ENCODE measurements at regions not wholly inside any gene's neighbourhood (a gene's known extent, or its start where the extent isn't known, plus 50 kb on each side); places are given as distances from the start of the nearest gene placed in this dataset.

DNA sequence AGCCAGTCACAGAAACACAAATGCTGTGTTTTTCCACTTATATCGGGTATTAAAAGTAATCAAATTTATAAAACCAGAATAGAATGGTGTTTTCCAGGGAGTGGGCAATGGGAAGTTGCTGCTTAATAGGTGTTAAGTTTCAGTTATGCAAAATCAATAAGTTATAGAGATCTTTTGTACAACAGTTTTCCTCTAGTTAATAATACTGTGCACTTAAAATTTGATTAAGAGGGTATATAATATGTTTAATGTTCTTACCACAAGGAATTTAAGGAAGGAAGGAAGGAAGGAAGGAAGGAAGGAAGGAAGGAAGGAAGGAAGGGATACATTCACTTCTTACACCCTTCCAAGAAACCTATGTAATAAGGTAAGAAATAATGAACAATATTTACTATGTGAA is 867.7 kb upstream of the CDH6 start:
- Histone ChIP-seq H4K8ac (ENCODE audit: extremely low read depth, insufficient read depth, low read length) (no peak overlapping the region), H4K5ac (ENCODE audit: insufficient read length, low read depth, low read length) (no peak overlapping the region), H3K9me3 (ENCODE audit: insufficient read depth in 2 of 2, low read depth in 1 of 2, low read length in 1 of 2) (no peaks in the 10 kb centered on the region), H2BK120ac (replicated peaks; ENCODE audit: low read depth, low read length) (no peak overlapping the region), H2AFZ (ENCODE audit: low read length) (no peak overlapping the region), H3K27ac (ENCODE audit: low read depth, low read length) (no peak overlapping the region), H3K79me1 (ENCODE audit: low read depth, low read length) (no peaks in the 10 kb centered on the region), H3K4me1 (replicated peaks in 1 of 4; ENCODE audit: control insufficient read depth in 3 of 4, insufficient read depth in 4 of 4, low read length in 3 of 4) (no peaks in the 10 kb centered on the region), H3K4me3 (ENCODE audit: extremely low read depth in 1 of 4, insufficient read depth in 2 of 4, low read depth in 3 of 4, low read length in 4 of 4) (no peak overlapping the region), H3K56ac (replicated peaks; ENCODE audit: insufficient read length, low read depth, low read length) (no peak overlapping the region), H3K23me2 (ENCODE audit: low read depth, low read length) (no peaks in the 10 kb centered on the region), H4K91ac (replicated peaks; ENCODE audit: insufficient read length, low read length) (no peak overlapping the region), H3K9ac (replicated peaks in 1 of 4; ENCODE audit: extremely low read depth in 1 of 4, low read depth in 3 of 4, low read length in 3 of 4) (no peak overlapping the region), H2BK5ac (ENCODE audit: low read depth, low read length) (no peak overlapping the region), H3K36me3 (ENCODE audit: control insufficient read depth in 2 of 4, insufficient read depth in 4 of 4, low read length in 3 of 4) (no peaks in the 10 kb centered on the region), H3K23ac (ENCODE audit: insufficient read length) (no peak overlapping the region), H2BK15ac (ENCODE audit: low read length) (no peak overlapping the region), H3K4ac (replicated peaks; ENCODE audit: insufficient read length, low read depth, low read length) (no peak overlapping the region), H2AK5ac (ENCODE audit: low read depth, low read length) (no peak overlapping the region), H3K18ac (ENCODE audit: extremely low read depth, low read length) (no peak overlapping the region), H3K27me3 (replicated peaks in 1 of 4; ENCODE audit: control insufficient read depth in 3 of 4, extremely low read depth in 1 of 4, insufficient read depth in 3 of 4, low read length in 3 of 4) (no peaks in the 10 kb centered on the region), H2BK12ac (ENCODE audit: low read depth, low read length) (no peak overlapping the region), H3K79me2 (ENCODE audit: control insufficient read depth in 1 of 2, insufficient read depth in 2 of 2, low read length in 2 of 2) (no peaks in the 10 kb centered on the region), H3K14ac (ENCODE audit: insufficient read length) (no peak overlapping the region), H3K4me2 (ENCODE audit: insufficient read depth in 1 of 2, low read depth in 2 of 2, low read length in 2 of 2) (no peak overlapping the region), H4K20me1 (replicated peaks in 1 of 2; ENCODE audit: control insufficient read depth in 1 of 2, insufficient read depth in 2 of 2, low read length in 2 of 2) (no peaks in the 10 kb centered on the region), H2BK20ac (ENCODE audit: low read length) (no peak overlapping the region)
- DNase-seq (ENCODE audit: low read depth in 1 of 2, low spot score in 2 of 2): no peak
- POLR2A ChIA-PET (ENCODE audit: partially characterized antibody): no interaction called here
- WGBS, 2 experiments (ENCODE audit: extremely low coverage in 1 of 2, insufficient coverage in 1 of 2, insufficient read length in 1 of 2, insufficient replicate concordance in 2 of 2, low coverage in 1 of 2, low lambda C conversion rate in 2 of 2, missing lambda C conversion rate in 1 of 2): 95% methylated on average over 1 of the region's 1 CpG; no CpG with 5 or more reads in 1 of the 2 experiments
- CTCF ChIA-PET (ENCODE audit: partially characterized antibody): interaction anchor here (1.0 kb wide), 1 partner anchor 26 kb away, joined by 3 read pairs; no protein-coding TSS in a partner anchor
- TF ChIP-seq SIN3A (conservative IDR thresholded peaks at IDR 0.05 in 1 of 2, IDR thresholded peaks at IDR 0.05 in 1 of 2; ENCODE audit: low read depth in 1 of 2, low read length in 2 of 2) (no peak), RNF2 (IDR thresholded peaks at IDR 0.05; ENCODE audit: borderline replicate concordance, low read depth, low read length, missing control alignments, poor library complexity, severe bottlenecking) (no peak), TBP (IDR thresholded peaks at IDR 0.05; ENCODE audit: low read depth, low read length) (no peak), EP300 (IDR thresholded peaks at IDR 0.05; ENCODE audit: borderline replicate concordance in 1 of 2, low read depth in 2 of 2, low read length in 2 of 2) (no peak), CEBPB (IDR thresholded peaks at IDR 0.05; ENCODE audit: low read depth, low read length) (no peak), SIRT6 (IDR thresholded peaks at IDR 0.05; ENCODE audit: low read length) (no peak), POLR2A (IDR thresholded peaks at IDR 0.05; ENCODE audit: control extremely low read depth in 1 of 2, low read depth in 2 of 2, low read length in 2 of 2) (no peak), CBX5 (IDR thresholded peaks at IDR 0.05; ENCODE audit: low read depth, low read length) (no peak)
- no peak for FAIRE-seq

Data from H1 (cell line).